HG02973 (cell line): ENCODE measurements at regions not wholly inside any gene's neighbourhood (a gene's known extent, or its start where the extent isn't known, plus 50 kb on each side); places are given as distances from the start of the nearest gene placed in this dataset.

ENCODE experiments used
- ATAC-seq: cut with Tn5 transposase; IDR thresholded peaks from one replicate; pipeline ENCODE4 v1.9.1; 2021; ENCODE audit warnings: moderate library complexity; ENCODE audit not compliant: unreplicated experiment

DNA sequence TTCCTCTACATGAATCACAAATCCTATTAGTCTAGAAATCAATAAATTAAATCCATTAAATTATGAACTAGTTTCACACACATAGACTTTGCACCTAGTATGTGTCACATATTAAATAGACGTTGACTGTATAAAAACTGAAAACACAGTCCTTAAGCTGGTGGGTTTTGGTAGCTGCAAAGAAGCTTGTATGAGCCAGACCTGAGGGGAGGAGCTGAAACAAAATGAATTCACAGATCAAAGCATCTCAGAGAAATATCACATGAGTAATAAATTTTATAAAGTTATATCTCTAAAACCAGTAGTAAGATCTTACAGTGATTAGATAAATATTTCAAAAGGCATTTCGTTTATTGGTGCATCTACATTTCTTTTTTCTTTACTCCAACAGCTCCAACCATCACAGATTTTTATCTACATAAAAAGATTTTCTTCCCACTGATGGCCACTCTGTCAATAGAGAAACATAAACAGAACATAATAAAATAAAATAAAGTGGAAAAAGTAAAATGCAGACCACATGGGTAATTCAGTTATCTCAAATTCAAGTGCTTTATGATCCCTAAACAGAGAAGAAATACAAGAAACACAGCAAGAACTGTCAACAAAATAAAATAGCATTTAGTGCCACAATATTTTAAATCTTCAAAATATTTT, 420.0 kb upstream of the CYRIA start:
- no peak for ATAC-seq

DNA sequence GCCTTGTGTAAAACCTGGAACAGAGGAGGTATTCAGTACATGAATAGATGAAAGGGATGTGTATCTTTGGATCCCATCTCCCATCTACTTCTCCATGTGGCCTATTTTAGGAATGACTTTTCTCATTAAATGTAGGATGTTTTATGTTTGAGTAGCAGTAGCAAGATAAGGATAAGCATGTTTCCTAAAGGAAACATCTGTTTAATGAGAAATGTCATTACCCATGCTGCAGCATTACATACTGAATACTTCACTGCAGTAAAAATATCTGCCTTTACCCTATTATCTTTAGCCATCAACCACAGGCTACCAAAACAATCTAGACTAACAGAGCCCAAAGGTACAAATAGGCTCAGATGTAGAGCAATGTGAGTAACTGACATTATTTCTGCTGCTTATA, 419.2 kb upstream of the CYRIA start:
- ATAC-seq, result no peak

- ATAC-seq, result no peak
These were observed 418.3 kb upstream of the CYRIA start for GRCh38 chr2:17083902-17084301.

GRCh38 chr2:17079262-17079661, 413.6 kb upstream of the CYRIA start:
- no peak for ATAC-seq

GRCh38 chr2:17076533-17076932, 410.9 kb upstream of the CYRIA start:
- ATAC-seq, result no peak

DNA sequence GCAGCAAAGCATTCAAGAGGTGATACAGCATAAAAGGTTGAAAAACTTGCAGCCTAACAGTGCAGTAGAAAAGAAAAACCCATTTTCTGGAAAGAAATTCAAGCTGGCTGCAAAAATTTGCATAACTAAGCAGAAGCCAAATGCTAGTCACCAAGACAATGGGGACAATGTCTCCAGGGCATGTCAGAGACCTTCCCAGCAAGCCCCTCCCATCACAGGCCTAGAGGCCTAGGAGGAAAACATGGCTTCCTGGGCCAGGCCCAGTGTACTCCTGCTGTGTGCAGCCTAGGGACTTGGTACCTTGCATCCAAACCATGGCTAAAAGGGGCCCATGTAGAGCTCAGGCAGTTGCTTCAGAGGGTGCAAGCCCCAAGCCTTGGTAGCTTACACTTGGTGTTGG, 405.1 kb upstream of the CYRIA start:
- ATAC-seq, result no peak

GRCh38 chr2:17069564-17069963, 403.9 kb upstream of the CYRIA start:
- ATAC-seq, result no peak

DNA sequence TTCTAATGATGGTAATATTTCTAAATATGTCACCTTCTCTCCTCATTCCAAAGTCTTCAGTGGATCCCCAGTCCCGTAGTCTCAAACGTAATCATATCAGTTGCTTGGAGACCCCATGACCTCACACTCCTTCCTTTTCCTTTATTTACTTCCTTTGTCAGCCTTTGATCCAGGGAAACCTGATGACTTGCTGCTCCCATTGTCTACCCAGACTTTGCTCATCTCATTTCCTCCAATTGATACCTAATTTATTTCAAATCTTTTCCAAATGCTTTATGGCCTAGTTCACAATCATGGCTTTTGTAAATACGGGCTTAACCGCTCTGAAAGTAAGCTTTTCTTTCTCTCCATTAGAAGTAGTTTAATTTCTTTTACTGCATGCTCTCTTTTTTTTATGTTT, 402.4 kb upstream of the CYRIA start:
- ATAC-seq, result no peak

DNA sequence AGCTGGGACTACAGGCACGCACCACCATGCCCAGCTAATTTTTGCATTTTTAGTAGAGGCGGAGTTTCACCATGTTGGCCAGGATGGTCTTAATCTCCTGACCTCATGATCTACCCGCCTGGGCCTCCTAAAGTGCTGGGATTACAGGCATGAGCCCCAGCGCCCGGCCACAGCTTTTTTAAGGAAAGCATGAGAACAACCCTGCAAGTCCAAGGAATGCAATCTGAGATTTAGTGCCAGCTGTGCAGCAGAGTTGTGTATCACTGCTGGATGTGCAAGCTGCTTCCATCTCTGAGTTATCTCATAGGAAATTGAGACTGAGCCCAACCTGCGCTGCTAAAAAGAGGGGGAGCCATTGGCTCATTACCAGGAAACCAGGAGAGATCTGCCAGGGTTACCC, 399.9 kb upstream of the CYRIA start:
- no peak for ATAC-seq

DNA sequence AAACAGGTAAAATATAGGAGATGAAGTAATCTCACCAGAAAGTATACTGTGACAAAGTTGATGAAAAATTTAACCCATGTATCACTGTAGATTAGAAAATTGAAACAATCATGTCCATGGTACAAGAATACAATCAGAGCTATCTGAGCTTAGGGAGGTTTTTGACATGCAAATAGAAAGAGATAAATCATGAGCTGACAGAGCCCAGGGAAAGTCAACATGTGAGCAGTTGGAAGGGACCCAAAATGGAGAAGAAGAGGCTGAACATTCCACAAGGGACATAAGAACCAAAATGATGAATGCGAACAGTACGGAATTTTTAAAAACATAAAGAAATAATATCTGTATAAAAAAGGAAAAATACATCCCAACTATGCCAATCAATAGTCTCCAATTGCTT, 395.4 kb upstream of the CYRIA start:
- no peak for ATAC-seq

GRCh38 chr2:17059458-17059857, 393.8 kb upstream of the CYRIA start:
- no peak for ATAC-seq

GRCh38 chr2:17058772-17059402, 393.3 kb upstream of the CYRIA start:
- ATAC-seq, result no peak

DNA sequence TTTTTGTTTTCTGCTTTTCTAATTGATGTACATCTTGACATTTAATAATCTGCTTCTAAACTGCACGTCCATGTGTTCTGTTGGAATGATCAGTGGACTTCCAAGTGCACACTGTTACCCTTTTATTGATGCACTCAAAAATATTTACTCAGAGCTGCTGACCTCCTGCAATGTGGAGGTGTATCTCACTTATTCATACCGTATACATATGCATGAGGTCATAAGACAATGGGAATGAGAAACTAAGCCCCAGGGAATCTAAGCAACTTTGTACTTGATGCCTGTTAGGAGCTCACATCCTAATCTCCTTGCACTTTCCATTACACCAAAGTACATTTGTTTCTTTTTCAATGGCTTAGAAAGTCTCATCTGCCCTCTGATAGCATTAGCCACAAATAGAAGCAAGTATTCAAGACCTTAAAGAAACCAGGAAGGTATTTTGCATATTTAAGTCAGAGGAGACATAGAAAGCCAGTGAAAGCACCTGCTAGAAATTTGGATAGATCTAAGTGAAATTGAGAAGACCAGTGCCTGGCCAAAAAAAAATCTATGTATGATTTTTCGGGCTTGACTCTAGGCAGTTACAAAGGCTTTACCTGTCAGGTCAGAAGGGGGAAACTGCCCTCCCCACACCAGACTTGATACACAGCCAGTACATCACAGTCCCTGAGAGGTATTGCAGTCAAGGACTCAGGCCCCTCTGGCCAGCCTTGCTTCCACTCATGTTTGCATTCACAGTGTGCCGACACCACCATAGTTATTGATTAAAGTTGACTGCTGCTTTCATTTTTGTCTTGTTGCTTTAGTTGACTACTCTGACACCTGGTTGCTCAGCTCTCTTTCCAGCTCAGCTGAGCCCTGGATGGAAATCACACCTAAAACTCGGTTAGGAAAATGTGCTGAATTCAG, 391.7 kb upstream of the CYRIA start:
- no peak for ATAC-seq

GRCh38 chr2:17056236-17056635, 390.6 kb upstream of the CYRIA start:
- no peak for ATAC-seq

- ATAC-seq, result no peak
These were observed 386.4 kb upstream of the CYRIA start for GRCh38 chr2:17052001-17052400.

- no peak for ATAC-seq
These were observed 385.9 kb upstream of the CYRIA start for GRCh38 chr2:17051538-17051937.

DNA sequence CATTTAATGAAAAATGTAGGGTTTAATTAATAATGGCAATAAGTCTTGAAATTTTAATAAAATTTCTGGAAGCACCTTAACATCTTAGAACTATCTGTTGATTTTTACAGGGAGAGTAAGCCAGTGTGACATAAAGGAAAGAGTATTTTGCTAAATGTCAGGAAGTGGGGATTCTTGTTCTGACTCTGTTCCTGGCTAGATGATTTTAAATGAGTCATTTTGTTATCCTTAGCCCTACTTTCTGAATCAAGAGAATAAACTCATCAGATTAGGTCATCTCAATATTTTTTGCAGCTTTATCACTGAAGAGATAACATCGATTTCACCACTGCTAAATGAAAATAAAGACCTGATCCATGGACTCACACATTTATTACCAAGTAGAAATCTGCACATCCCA, 377.5 kb upstream of the CYRIA start:
- ATAC-seq, result no peak

DNA sequence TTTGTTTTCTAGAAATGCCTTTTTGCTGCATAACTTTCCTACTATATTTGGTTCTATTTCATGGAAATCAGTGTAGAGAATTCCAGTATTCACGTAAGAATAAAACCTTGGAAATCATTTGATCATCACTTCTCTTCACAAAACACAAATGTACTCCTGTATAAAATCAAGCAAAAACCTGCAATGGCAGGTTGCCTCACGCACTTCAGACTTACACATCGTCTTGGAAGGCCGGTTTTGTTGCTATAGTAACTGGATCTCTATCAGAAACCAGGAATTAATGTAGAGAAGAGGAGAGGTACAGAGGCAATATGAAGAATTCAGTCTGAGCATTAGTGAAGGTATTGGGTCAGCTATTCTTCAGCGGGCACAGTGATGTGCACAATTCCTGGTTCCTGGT, 370.7 kb upstream of the CYRIA start:
- ATAC-seq, result no peak

DNA sequence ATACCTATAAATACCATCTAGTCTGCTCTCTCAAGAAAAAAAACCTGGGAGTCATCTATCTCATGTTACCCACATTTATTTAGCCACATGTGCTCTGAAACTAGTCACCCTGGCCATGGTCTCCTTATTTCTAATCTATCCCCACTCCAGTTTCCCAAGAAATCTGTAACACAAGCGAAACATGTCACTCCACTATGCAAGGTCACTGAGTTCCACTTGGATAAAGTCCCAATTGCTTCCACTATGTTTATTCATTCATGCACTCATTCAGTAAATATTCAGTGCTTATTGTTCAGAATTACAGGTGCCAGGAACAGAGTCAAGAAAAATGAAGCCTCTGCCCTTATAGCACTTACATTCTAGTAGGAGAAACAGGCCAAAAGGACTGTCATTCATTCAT, 369.4 kb upstream of the CYRIA start:
- no peak for ATAC-seq

GRCh38 chr2:17030047-17030446, 364.4 kb upstream of the CYRIA start:
- no peak for ATAC-seq

DNA sequence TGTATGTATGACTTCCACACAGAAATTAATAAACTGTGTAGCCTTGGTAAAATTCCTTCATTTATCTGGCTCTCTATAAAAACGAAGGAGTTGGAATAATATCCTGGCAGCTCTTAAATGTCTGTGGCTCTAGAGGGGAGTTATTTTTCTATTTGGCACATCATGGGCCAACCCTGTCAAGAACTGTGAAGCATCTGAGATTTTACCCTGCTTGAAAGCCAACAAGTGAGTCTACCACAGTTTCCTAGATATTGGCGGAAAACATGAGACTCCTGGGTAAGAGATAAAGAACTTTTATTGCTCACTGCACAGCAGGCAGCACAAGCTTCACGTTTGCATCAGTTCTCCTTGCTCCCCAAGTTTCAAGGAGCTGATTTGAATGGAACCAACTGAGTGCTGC, 346.7 kb upstream of the CYRIA start:
- ATAC-seq, result no peak

DNA sequence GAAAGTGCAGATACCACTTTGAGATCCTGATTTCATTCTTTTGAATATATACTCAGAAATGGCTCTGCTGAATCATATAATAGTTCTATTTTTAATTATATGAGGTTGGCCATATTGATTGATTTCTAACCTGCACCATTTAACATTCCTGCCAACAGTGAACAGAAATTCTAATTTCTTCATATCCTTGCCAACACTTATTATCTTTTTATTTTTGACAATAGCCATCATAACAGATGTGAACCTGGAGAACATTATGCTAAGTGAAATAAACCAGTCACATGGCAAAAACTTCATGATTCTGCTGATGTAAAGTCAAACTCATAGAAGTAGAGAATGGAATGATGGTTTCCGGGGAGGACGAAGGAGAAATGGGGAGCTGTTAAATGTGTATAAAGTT, 344.5 kb upstream of the CYRIA start:
- ATAC-seq, result no peak
